Cardiac muscle cell (in vitro differentiated cells and primary cell): ENCODE measurements at regions not wholly inside any gene's neighbourhood (a gene's known extent, or its start where the extent isn't known, plus 50 kb on each side); places are given as distances from the start of the nearest gene placed in this dataset.
A peak's percentile ranks its signal among the peaks of the same experiment; 100 is the strongest.

Experiments
- DNase-seq, 2 donors: peaks; one replicate each; pipeline versions ENCODE4 v3.0.0 to v3.0.0-alpha.2; 2010 to 2017; ENCODE audit warnings: low read depth in 1 of 2, low spot score in 1 of 2
- H3K27ac ChIP-seq: fragments of 200-600 bp; sonication (generic); 2 replicates; pipeline ENCODE4 v1.5.1; 2016
- H3K27me3 ChIP-seq: fragments of 200-600 bp; sonication (generic); 2 replicates; pipeline ENCODE4 v1.6.0; 2016; ENCODE audit warnings: control low read depth
- H3K36me3 ChIP-seq: fragments of 200-600 bp; sonication (generic); 2 replicates; pipeline ENCODE4 v1.5.1; 2016; ENCODE audit warnings: control low read depth
- H3K4me1 ChIP-seq: fragments of 200-600 bp; sonication (generic); 2 replicates; pipeline ENCODE4 v1.8.1; 2017; ENCODE audit warnings: low read depth, mild to moderate bottlenecking, mixed run types
- H3K4me3 ChIP-seq: fragments of 200-600 bp; sonication (generic); 2 replicates; pipeline ENCODE4 v1.5.1; 2016; ENCODE audit warnings: mild to moderate bottlenecking
- H3K9me3 ChIP-seq: fragments of 200-600 bp; sonication (generic); 2 replicates; pipeline ENCODE4 v1.5.1; 2017; ENCODE audit warnings: low read depth, mild to moderate bottlenecking, control low read depth
- CTCF ChIP-seq: IDR thresholded peaks from 2 replicates; pipeline ENCODE4 v1.5.1; 2012; ENCODE audit warnings: low read depth, mild to moderate bottlenecking, low read length

DNA sequence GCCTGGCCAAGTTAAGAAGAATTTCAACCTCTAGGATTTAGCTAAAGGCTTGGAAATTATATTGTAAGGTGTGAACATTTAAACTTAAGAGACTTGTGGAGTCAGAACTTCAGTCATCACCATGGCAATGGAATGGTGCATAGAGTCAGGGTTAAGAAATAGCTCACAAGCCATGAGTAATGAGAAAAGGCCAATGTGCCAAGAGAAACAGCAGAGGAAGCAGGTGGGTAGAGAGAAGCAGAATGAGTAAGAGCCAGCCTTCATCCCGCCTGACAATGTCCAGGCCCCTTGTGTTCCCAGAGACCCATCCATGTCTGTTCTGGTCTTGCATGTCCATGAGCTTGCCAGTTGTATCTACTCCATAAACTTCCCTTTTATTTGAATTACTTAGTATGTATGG lies 62.6 kb upstream of the TBX20 start:
- no peaks in the 10 kb centered on the region for H3K9me3 ChIP-seq
- no peaks in the 10 kb centered on the region for H3K36me3 ChIP-seq
- TF ChIP-seq CTCF = no peak
- H3K4me3 ChIP-seq = no peak overlapping the region
- DNase-seq = peak in 1 of 2 donors; percentile 51
- H3K27me3 ChIP-seq = no peaks in the 10 kb centered on the region
- no peaks in the 10 kb centered on the region for H3K4me1 ChIP-seq
- no peak overlapping the region for H3K27ac ChIP-seq

DNA sequence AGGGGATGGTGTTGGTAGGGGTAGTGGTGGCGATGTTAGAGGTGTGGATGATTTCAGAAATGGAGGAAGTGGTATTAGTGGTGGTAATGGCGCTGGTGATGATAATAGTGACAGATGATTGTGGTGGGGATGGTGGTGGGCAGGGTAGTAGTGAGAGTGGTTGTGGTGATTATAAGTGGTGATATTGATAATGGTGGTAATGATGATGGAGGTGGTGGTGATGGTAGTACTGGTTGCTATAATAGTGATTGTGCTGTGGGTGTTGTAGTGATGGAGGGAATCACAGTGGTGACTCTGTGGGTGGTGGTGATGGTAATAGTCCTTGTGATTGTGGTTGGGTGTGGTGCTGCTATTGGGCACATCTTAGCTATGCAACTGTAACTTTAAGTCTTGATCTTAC lies 61.6 kb upstream of the TBX20 start:
- no peak overlapping the region for H3K4me3 ChIP-seq
- no peaks in the 10 kb centered on the region for H3K9me3 ChIP-seq
- H3K36me3 ChIP-seq = no peaks in the 10 kb centered on the region
- H3K27me3 ChIP-seq = no peaks in the 10 kb centered on the region
- no peak for DNase-seq
- H3K4me1 ChIP-seq = no peaks in the 10 kb centered on the region
- no peak overlapping the region for H3K27ac ChIP-seq
- no peak for TF ChIP-seq CTCF

- no peaks in the 10 kb centered on the region for H3K27me3 ChIP-seq
- no peaks in the 10 kb centered on the region for H3K9me3 ChIP-seq
- no peak for TF ChIP-seq CTCF
- H3K4me3 ChIP-seq = no peak overlapping the region
- no peaks in the 10 kb centered on the region for H3K36me3 ChIP-seq
- no peak overlapping the region for H3K27ac ChIP-seq
- no peak for DNase-seq
- H3K4me1 ChIP-seq = no peaks in the 10 kb centered on the region
Observed at GRCh38 chr7:35314354-35314753, 60.5 kb upstream of the TBX20 start.

DNA sequence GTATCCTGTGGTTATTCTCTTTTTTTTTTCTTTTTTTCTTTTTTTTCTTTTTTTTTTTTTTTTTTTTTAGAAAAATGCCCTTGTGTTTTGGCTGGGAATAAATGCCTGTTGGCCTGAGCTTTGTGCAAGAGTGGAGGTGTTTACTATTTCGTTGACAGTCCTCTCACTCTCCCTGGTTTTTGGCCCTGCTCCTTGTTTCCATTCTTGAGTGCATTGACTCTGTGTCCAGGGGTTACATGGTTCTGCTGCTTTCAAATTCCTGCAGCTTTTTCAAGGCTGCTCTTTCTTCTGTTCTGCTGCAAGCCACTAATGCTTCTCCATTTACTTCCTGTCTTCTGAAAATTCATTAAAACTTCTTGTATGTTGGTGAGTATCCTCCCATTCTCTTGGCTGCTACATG lies 59.7 kb upstream of the TBX20 start:
- Histone ChIP-seq H3K27me3 (no peaks in the 10 kb centered on the region), H3K4me3 (no peak overlapping the region), H3K4me1 (no peaks in the 10 kb centered on the region), H3K9me3 (no peaks in the 10 kb centered on the region), H3K36me3 (no peaks in the 10 kb centered on the region), H3K27ac (no peak overlapping the region)
- DNase-seq = no peak
- TF ChIP-seq CTCF = no peak
